Effector memory CD8-positive, alpha-beta T cell (primary cell): ENCODE measurements at regions not wholly inside any gene's neighbourhood (a gene's known extent, or its start where the extent isn't known, plus 50 kb on each side); places are given as distances from the start of the nearest gene placed in this dataset.
A peak's percentile ranks its signal among the peaks of the same experiment; 100 is the strongest.
"Not testable (repeated sequence)": the region's sequence is repeated elsewhere in the genome, so short reads cannot be mapped to it uniquely, and the experiment has no call there.

Experiments used
- ATAC-seq: fragments of 150-1000 bp; cut with Tn5 transposase; replicated peaks from 2 replicates; pipeline ENCODE4 v1.10.0; 2021; ENCODE audit warnings: mild to moderate bottlenecking, moderate library complexity
- DNase-seq, 3 experiments: peaks; one replicate each; pipeline ENCODE4 v3.0.0; 2021
- H3K27ac Mint-ChIP-seq, 2 donors: one replicate each; pipeline ENCODE4 v1.8.0; 2022; ENCODE audit warnings: mild to moderate bottlenecking in 2 of 2, mixed read lengths in 2 of 2, moderate library complexity in 2 of 2
- H3K27me3 Mint-ChIP-seq, 2 donors: one replicate each; pipeline ENCODE4 v1.8.0; 2022; ENCODE audit warnings: mixed read lengths in 2 of 2
- H3K36me3 Mint-ChIP-seq: one replicate; pipeline ENCODE4 v1.8.0; 2022; ENCODE audit warnings: mild to moderate bottlenecking, moderate library complexity, mixed read lengths; ENCODE audit not compliant: insufficient read depth
- H3K4me1 Mint-ChIP-seq, 2 donors: one replicate each; pipeline ENCODE4 v1.8.0; 2022; ENCODE audit warnings: low read depth in 2 of 2, mixed read lengths in 2 of 2
- H3K4me3 Mint-ChIP-seq, 2 donors: one replicate each; pipeline ENCODE4 v1.8.0; 2022; ENCODE audit warnings: mild to moderate bottlenecking in 2 of 2, mixed read lengths in 2 of 2, moderate library complexity in 2 of 2
- H3K9me3 Mint-ChIP-seq, 2 donors: one replicate each; pipeline ENCODE4 v1.8.0; 2022; ENCODE audit warnings: mixed read lengths in 2 of 2

DNA sequence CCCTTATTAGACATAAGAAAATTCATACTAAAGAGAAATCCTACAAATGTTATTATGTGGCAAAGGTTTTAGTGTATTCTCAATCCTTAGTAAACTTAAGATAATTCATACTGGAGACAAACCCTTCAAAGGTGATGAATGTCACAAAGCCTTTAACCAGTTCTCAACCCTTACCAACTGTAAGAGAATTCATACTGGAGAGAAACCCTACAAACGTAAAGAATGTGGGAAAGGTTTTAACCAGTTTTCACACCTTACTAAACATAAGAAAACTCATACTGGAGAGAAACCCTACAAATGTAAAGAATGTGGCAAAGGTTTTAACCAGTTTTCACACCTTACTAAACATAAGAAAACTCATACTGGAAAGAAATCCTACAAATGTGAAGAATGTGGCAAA lies 93.2 kb downstream of the ZNF680 start:
- Mint-ChIP-seq H3K4me1 (no peaks in the 10 kb centered on the region), H3K4me3 (no peak overlapping the region), H3K27me3 (no peaks in the 10 kb centered on the region), H3K9me3 (peaks cover 0 to 3% of the 10 kb centered on the region in 2 donors), H3K27ac (no peak overlapping the region), H3K36me3 (no peaks in the 10 kb centered on the region)
- DNase-seq: no peak
- ATAC-seq: no peak

DNA sequence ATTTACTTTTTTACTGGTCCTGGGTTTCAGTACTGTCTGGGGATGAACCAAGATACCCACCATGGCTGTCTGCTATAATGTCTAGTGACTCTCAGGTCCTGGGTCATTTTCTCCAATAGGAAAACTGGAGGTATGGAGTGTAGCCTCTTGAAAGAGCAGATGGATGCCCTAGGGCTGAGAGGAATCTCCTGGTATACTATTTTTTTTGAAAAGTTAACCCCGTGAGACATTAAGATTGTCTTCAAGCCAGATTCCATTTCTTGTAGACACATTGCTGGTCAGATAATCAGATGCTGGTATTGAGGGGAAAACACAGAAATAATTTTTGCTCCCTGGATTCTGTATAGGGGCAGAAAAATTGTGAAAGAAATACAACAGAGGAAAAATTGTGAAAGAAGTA lies 97.3 kb downstream of the ZNF680 start:
- Mint-ChIP-seq H3K27me3 (no peaks in the 10 kb centered on the region), H3K4me3 (no peak overlapping the region), H3K27ac (no peak overlapping the region), H3K4me1 (no peaks in the 10 kb centered on the region), H3K36me3 (no peaks in the 10 kb centered on the region), H3K9me3 (peaks cover 0 to 3% of the 10 kb centered on the region in 2 donors)
- ATAC-seq (no peak), DNase-seq (no peak)

DNA sequence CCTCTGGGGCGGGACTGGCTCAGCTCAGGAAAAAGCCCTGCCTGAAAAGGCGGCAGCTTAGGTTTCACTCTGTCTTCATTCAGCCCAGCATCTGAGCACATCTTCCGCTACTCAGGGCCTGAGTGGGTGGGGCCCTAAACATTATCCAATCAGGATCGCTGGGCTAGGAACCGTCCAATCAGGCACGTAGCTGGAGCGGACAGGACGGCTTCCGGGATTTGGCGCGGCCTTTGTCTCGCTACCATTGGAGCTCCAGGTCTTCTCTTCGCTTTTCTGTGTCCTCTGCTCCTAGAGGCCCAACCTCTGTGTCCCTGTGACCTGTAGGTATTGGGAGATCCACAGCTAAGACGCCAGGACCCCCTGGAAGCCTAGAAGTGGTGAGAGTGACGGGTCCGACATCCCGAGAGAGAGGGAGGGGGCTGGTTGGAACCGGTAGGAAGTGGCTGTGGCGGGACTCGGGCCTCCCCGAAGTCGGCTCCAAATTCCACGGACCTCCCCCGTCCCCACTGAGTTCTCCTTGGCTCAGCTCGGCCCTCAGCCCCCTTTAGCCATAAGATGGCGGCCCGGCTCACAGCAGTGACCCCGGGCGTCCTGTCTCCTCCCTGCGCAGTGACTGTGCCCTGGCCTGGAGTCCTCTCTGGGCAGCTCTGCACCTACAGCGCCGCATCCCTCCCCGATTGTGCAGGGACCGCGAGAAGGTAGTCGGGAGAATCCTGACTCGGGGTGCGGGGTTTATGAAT lies 99.1 kb downstream of the ZNF680 start:
- H3K4me1 Mint-ChIP-seq: no peaks in the 10 kb centered on the region
- no peak for ATAC-seq
- DNase-seq: no peak
- H3K9me3 Mint-ChIP-seq: peaks cover 0 to 3% of the 10 kb centered on the region in 2 donors
- H3K27ac Mint-ChIP-seq: no peak overlapping the region
- peak overlapping the region in 1 of 2 donors; percentile 49 for H3K4me3 Mint-ChIP-seq
- no peaks in the 10 kb centered on the region for H3K27me3 Mint-ChIP-seq
- no peaks in the 10 kb centered on the region for H3K36me3 Mint-ChIP-seq

DNA sequence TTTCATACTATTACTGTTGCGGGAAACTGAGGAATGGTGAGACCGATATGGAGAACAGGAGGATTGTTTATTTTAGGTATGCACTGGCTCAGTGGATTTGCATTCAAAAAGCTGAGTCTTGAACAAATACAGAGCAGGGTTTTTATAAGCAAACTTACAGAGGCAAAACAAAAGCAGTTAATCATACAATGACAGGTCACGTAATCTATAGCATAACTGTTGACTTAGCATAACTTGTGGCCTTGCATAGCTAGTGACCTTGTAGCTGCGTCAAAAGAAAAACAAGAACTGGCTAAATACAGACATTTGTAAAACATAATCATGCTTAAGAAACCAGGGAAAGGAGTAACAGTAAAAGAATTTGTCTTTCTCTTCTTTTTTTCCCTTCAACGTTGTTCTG lies 103.0 kb downstream of the ZNF680 start:
- H3K9me3 Mint-ChIP-seq, H3K4me3 Mint-ChIP-seq, H3K27me3 Mint-ChIP-seq, ATAC-seq, DNase-seq, H3K36me3 Mint-ChIP-seq, H3K27ac Mint-ChIP-seq, H3K4me1 Mint-ChIP-seq: not testable (repeated sequence)

DNA sequence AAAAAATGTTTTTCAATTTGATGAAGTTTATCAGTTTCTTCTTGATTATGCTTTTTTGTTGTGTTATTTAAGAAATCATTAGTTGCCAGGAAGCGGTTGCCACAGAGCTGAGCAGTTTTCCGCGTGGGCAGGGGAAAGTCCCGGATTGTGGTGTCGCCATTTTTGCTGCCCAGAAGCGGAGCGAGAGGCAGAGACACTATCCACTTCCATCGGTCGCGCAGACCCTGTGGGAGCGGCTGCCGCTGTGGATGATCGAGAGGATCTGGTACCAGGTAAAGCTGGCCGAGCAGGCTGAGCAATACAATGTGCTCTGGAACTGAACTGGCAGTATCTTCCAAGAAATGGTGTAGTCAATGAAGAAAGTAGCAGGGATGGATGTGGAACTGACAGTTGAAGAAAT lies 119.8 kb downstream of the ZNF736 start:
- Mint-ChIP-seq H3K4me3 (no peak overlapping the region), H3K27me3 (no peaks in the 10 kb centered on the region), H3K27ac (no peak overlapping the region), H3K4me1 (no peaks in the 10 kb centered on the region), H3K9me3 (peaks cover 0 to 7% of the 10 kb centered on the region in 2 donors), H3K36me3 (no peaks in the 10 kb centered on the region)
- DNase-seq (no peak), ATAC-seq (no peak)

DNA sequence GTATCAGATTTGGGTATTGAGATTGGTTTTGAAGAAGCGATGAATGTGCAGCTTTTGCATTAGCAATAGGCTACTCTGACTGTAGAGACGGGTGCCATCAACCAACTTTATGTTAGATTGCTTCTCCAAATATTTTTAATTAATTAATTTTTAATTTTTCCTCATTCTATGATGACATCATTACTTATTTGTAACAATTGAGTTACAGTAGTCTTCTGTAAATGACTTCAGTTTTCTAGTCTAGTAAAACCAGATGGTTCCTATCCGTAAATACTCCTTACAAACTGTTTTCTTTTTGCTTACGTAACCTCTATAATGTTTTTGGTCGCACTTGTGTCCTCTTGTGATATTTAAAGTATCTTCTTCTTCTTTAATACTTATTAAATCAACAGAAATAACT lies 118.1 kb downstream of the ZNF736 start:
- no peak for DNase-seq
- H3K27ac Mint-ChIP-seq: no peak overlapping the region
- no peaks in the 10 kb centered on the region for H3K36me3 Mint-ChIP-seq
- peaks cover 0 to 7% of the 10 kb centered on the region in 2 donors for H3K9me3 Mint-ChIP-seq
- ATAC-seq: no peak
- H3K4me1 Mint-ChIP-seq: no peaks in the 10 kb centered on the region
- no peaks in the 10 kb centered on the region for H3K27me3 Mint-ChIP-seq
- H3K4me3 Mint-ChIP-seq: no peak overlapping the region

DNA sequence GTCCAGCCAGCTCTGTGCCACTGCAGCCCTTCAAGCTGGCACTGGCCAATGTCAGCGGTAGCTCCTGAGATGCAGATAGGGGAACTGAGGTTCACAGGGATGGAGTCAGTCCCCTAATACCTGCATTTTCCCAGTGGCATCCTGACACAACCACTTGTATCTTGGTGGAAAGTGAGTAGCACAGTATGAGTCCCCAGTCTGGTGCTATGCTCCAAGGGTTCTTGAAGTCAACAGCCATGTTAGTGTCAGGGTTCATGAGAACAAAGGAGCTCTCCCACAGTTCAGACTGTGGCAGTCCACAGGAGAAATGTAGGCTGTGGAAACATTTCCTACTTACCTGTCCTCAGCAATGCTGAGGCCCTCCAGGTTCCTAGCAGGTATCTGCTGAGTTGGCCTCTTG lies 115.5 kb downstream of the ZNF736 start:
- no peak overlapping the region for H3K27ac Mint-ChIP-seq
- no peaks in the 10 kb centered on the region for H3K4me1 Mint-ChIP-seq
- no peak for DNase-seq
- H3K9me3 Mint-ChIP-seq: peaks cover 0 to 7% of the 10 kb centered on the region in 2 donors
- ATAC-seq: no peak
- H3K27me3 Mint-ChIP-seq: no peaks in the 10 kb centered on the region
- H3K36me3 Mint-ChIP-seq: no peaks in the 10 kb centered on the region
- no peak overlapping the region for H3K4me3 Mint-ChIP-seq

DNA sequence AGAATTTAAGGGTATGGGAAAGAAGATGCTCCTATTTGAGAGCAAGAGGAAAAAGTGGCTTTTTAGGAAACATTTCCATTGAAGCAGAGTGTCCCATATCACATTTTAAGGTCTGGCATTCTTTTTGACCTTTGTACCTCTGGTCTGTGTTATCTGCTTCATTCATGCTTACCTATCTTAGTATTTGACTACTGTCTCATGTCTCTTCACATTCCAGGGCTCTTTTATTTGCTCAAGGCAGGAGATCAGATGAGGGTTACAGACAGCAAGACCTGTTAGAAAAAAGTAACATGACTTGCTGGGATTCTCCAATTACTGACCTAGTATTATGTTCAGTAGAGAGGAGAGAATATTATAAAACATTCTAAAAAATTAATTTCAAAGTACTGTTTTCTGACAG lies 111.7 kb downstream of the ZNF736 start:
- not testable (repeated sequence) for H3K36me3 Mint-ChIP-seq, H3K4me1 Mint-ChIP-seq, ATAC-seq, H3K27me3 Mint-ChIP-seq, DNase-seq, H3K27ac Mint-ChIP-seq, H3K9me3 Mint-ChIP-seq, H3K4me3 Mint-ChIP-seq

DNA sequence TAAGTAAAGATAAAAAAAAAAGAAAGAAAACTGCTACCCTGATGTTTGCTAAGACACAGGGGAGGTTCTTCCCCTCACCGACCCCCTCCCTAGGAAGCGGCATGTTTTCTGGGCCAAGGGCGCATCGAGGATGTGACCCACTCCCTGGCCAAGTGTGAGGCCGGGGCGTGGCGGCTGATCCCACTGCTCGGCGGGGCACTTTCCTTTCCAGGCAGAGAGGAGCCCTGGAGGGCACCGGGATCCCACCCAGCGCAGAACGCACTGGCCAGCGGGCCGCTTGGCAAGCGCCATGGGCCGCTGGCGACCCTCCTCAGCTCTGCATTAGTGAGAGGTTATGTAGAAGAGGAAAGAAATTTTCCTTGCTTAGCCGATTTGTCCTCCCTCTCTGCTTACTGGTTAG lies 93.4 kb downstream of the ZNF736 start:
- no peak for ATAC-seq
- H3K9me3 Mint-ChIP-seq: peaks cover 3 to 6% of the 10 kb centered on the region in 2 donors
- H3K27me3 Mint-ChIP-seq: no peaks in the 10 kb centered on the region

More for the DNA sequence above, 93.4 kb downstream of the ZNF736 start:
- Mint-ChIP-seq H3K27ac (no peak overlapping the region), H3K4me3 (no peak overlapping the region), H3K36me3 (no peaks in the 10 kb centered on the region), H3K4me1 (no peaks in the 10 kb centered on the region)
- DNase-seq: no peak
